GM12873 (cell line): ENCODE measurements at regions not wholly inside any gene's neighbourhood (a gene's known extent, or its start where the extent isn't known, plus 50 kb on each side); places are given as distances from the start of the nearest gene placed in this dataset.

ENCODE experiments used
- CTCF ChIP-seq: IDR thresholded peaks from 2 replicates; pipeline ENCODE4 v1.5.1; 2012; ENCODE audit warnings: low read depth, mild to moderate bottlenecking, moderate library complexity, low read length, control low read depth; ENCODE audit not compliant: insufficient read depth; ENCODE audit errors: missing control alignments

GRCh38 chr1:102466487-102466886, 469.8 kb upstream of the OLFM3 start:
- no peak for TF ChIP-seq CTCF

GRCh38 chr1:102463328-102463727, 466.6 kb upstream of the OLFM3 start:
- TF ChIP-seq CTCF: no peak

DNA sequence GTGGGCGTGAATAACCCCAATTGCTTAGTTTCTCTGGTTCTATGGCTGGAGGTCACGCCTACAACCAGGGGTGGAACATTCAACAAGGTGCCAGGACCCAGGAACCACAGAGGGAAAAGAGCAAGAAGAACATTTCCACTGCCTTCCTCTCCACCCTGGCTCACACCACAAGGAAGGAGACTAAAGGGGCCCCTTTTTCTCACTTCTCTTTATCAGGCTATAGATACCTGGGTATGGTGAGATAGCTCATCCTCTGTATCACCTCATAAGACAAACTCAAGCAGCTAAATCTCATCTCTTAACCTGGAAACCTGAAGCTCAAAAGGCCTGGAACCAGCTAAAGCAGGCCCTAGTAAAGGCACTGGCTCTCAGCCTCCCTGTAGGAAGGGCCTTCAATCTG, 438.8 kb upstream of the OLFM3 start:
- no peak for TF ChIP-seq CTCF

GRCh38 chr1:102434421-102434820, 437.7 kb upstream of the OLFM3 start:
- peak; percentile 73 for TF ChIP-seq CTCF

DNA sequence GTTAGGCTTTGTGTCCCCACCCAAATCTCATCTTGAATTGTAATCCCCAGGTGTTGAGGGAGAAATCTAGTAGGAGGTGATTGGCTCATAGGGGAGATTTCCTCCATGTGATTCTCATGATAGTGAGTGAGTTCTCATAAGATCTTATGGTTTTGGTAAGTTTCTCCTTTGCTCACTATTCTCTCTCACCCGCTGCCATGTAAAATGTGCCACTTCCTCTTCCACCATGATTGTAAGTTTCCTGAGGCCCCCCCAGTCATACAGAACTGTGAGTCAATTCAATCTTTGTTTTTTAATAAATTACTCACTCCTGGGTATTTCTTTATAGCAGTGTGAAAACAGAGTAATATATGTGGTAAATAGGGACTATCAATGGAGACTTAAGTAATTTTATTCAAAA, 434.5 kb upstream of the OLFM3 start:
- no peak for TF ChIP-seq CTCF

GRCh38 chr1:102420034-102420433, 423.3 kb upstream of the OLFM3 start:
- TF ChIP-seq CTCF: no peak
